ENCODE measurements at regions not wholly inside any gene's neighbourhood (a gene's known extent, or its start where the extent isn't known, plus 50 kb on each side); places are given as distances from the start of the nearest gene placed in this dataset.

GRCh38 chr4:129377131-129377845 lies 281.3 kb downstream of the C4orf33 start:
- TF ChIP-seq GFI1B (tag by site-specific recombination; IDR thresholded peaks at IDR 0.05) (no peak), RBAK (tag by site-specific recombination; IDR thresholded peaks at IDR 0.05) (no peak), ZNF677 (tag by site-specific recombination; IDR thresholded peaks at IDR 0.05) (no peak), YY1 (tag by site-specific recombination; IDR thresholded peaks at IDR 0.05) (no peak), ZNF416 (tag by site-specific recombination; IDR thresholded peaks at IDR 0.05) (no peak), ZSCAN5A (tag by site-specific recombination; IDR thresholded peaks at IDR 0.05) (no peak)
- TF ChIP-seq, protein P1, sequence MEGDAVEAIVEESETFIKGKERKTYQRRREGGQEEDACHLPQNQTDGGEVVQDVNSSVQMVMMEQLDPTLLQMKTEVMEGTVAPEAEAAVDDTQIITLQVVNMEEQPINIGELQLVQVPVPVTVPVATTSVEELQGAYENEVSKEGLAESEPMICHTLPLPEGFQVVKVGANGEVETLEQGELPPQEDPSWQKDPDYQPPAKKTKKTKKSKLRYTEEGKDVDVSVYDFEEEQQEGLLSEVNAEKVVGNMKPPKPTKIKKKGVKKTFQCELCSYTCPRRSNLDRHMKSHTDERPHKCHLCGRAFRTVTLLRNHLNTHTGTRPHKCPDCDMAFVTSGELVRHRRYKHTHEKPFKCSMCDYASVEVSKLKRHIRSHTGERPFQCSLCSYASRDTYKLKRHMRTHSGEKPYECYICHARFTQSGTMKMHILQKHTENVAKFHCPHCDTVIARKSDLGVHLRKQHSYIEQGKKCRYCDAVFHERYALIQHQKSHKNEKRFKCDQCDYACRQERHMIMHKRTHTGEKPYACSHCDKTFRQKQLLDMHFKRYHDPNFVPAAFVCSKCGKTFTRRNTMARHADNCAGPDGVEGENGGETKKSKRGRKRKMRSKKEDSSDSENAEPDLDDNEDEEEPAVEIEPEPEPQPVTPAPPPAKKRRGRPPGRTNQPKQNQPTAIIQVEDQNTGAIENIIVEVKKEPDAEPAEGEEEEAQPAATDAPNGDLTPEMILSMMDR (tag by site-specific recombination; IDR thresholded peaks at IDR 0.05): no peak
- TF ChIP-seq, protein P2, sequence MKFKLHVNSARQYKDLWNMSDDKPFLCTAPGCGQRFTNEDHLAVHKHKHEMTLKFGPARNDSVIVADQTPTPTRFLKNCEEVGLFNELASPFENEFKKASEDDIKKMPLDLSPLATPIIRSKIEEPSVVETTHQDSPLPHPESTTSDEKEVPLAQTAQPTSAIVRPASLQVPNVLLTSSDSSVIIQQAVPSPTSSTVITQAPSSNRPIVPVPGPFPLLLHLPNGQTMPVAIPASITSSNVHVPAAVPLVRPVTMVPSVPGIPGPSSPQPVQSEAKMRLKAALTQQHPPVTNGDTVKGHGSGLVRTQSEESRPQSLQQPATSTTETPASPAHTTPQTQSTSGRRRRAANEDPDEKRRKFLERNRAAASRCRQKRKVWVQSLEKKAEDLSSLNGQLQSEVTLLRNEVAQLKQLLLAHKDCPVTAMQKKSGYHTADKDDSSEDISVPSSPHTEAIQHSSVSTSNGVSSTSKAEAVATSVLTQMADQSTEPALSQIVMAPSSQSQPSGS (tag by site-specific recombination; IDR thresholded peaks at IDR 0.05; ENCODE audit: low read depth): no peak

All from HEK293 (cell line).